SK-N-SH (cell line): ENCODE measurements at regions not wholly inside any gene's neighbourhood (a gene's known extent, or its start where the extent isn't known, plus 50 kb on each side); places are given as distances from the start of the nearest gene placed in this dataset.

ENCODE experiments used
- CTCF ChIA-PET: fragments of 300-600, 350-600 bp; formaldehyde crosslinking; extraction: SDS; loops from one replicate; lab custom pipeline; 2021; lab: Yijun Ruan, JAX
- POLR2A ChIA-PET: fragments of 350-600 bp; sonication (Branson Sonifier 250); formaldehyde crosslinking; extraction: SDS; loops from one replicate; lab custom pipeline; 2020; ENCODE audit warnings: antibody characterized with exemption, inconsistent platforms; lab: Yijun Ruan, JAX
- DNase-seq: peaks from one replicate; pipeline ENCODE4 v3.0.0; 2012
- H2AFZ ChIP-seq: fragments of 200-600 bp; sonication (generic); 2 replicates; pipeline ENCODE4 v1.8.1; 2016; ENCODE audit warnings: antibody characterized with exemption, mild to moderate bottlenecking, low read depth
- H3F3A ChIP-seq: fragments of 200-600 bp; sonication (generic); replicated peaks from 2 replicates; pipeline ENCODE3; 2016; ENCODE audit warnings: antibody characterized with exemption, mild to moderate bottlenecking; ENCODE audit not compliant: insufficient read depth
- H3K27ac ChIP-seq, 2 experiments: fragments of 200-500 bp in 1 of 2; fragments of 200-600 bp in 1 of 2; sonication (Bioruptor generic) in 1 of 2; sonication (generic), shearing (Covaris generic) in 1 of 2; 2 replicates each; pipeline versions ENCODE4 v1.5.1 to v1.6.1; 2014 to 2016; ENCODE audit warnings: low read depth in 2 of 2, inconsistent platforms in 1 of 2, low read length in 1 of 2, mild to moderate bottlenecking in 1 of 2, mixed read lengths in 1 of 2
- H3K27me3 ChIP-seq: fragments of 200-600 bp; sonication (generic), shearing (Covaris generic); 2 replicates; pipeline ENCODE4 v1.6.1; 2016; ENCODE audit warnings: mixed run types; ENCODE audit not compliant: insufficient read depth
- H3K36me3 ChIP-seq, 2 experiments: fragments of 200-500 bp in 1 of 2; fragments of 200-600 bp in 1 of 2; sonication (Bioruptor generic) in 1 of 2; sonication (generic) in 1 of 2; replicated peaks in 1 of 2; 2 replicates each; pipeline versions ENCODE3 to v1.5.1; 2014 to 2016; ENCODE audit warnings: low read length in 1 of 2, mild to moderate bottlenecking in 1 of 2; ENCODE audit not compliant: insufficient read depth in 2 of 2, control insufficient read depth in 1 of 2
- H3K4me1 ChIP-seq, 2 experiments: fragments of 200-500 bp in 1 of 2; fragments of 200-600 bp in 1 of 2; sonication (Bioruptor generic) in 1 of 2; sonication (generic), shearing (Covaris generic) in 1 of 2; 2 replicates each; pipeline versions ENCODE4 v1.5.1 to v1.6.1; 2014 to 2016; ENCODE audit warnings: low read depth in 1 of 2, low read length in 1 of 2, mixed run types in 1 of 2; ENCODE audit not compliant: insufficient read depth in 2 of 2, control insufficient read depth in 1 of 2
- H3K4me2 ChIP-seq: fragments of 200-600 bp; sonication (generic), shearing (Covaris generic); 2 replicates; pipeline ENCODE4 v1.6.1; 2017; ENCODE audit warnings: mixed run types
- H3K4me3 ChIP-seq, 2 experiments: fragments of 200-500 bp in 1 of 2; fragments of 200-600 bp in 1 of 2; sonication (Bioruptor generic) in 1 of 2; sonication (generic), shearing (Covaris generic) in 1 of 2; 2 replicates each; pipeline versions ENCODE4 v1.5.1 to v1.8.1; 2014 to 2016; ENCODE audit warnings: low read depth in 2 of 2, inconsistent platforms in 1 of 2, low read length in 1 of 2, mild to moderate bottlenecking in 1 of 2, mixed read lengths in 1 of 2, moderate library complexity in 1 of 2
- H3K79me2 ChIP-seq: fragments of 200-600 bp; sonication (generic); 2 replicates; pipeline ENCODE4 v1.8.1; 2017; ENCODE audit warnings: mild to moderate bottlenecking; ENCODE audit not compliant: insufficient read depth
- H3K9ac ChIP-seq: fragments of 200-600 bp; sonication (generic); 2 replicates; pipeline ENCODE4 v1.6.1; 2017; ENCODE audit warnings: mixed run types
- H3K9me2 ChIP-seq: fragments of 200-600 bp; sonication (generic); 2 replicates; pipeline ENCODE4 v1.6.1; 2017; ENCODE audit warnings: mixed run types
- H3K9me3 ChIP-seq: fragments of 200-600 bp; sonication (generic); 2 replicates; pipeline ENCODE4 v1.6.1; 2017; ENCODE audit warnings: mixed run types, mild to moderate bottlenecking, moderate library complexity
- H4K20me1 ChIP-seq: fragments of 200-600 bp; sonication (generic); 2 replicates; pipeline ENCODE4 v1.6.1; 2017; ENCODE audit warnings: mild to moderate bottlenecking, mixed run types; ENCODE audit not compliant: insufficient read depth
- FOSL2 ChIP-seq: IDR thresholded peaks from 2 replicates; pipeline ENCODE4 v1.4.0; 2012; ENCODE audit warnings: low read depth, mild to moderate bottlenecking, moderate library complexity, borderline replicate concordance
- FOXM1 ChIP-seq: IDR thresholded peaks from 2 replicates; pipeline ENCODE4 v1.4.0; 2012; ENCODE audit warnings: low read depth, mild to moderate bottlenecking
- GATA2 ChIP-seq: sonication (generic); formaldehyde crosslinking; IDR thresholded peaks from 2 replicates; pipeline ENCODE4 v1.5.0; 2020; ENCODE audit warnings: mild to moderate bottlenecking, missing genetic modification reagents
- MAX ChIP-seq: IDR thresholded peaks from 2 replicates; pipeline ENCODE4 v1.4.0; 2012; ENCODE audit warnings: low read depth
- MEF2A ChIP-seq: IDR thresholded peaks from 2 replicates; pipeline ENCODE4 v1.4.0; 2012; ENCODE audit warnings: low read depth, borderline replicate concordance
- MXI1 ChIP-seq: IDR thresholded peaks from 2 replicates; pipeline ENCODE4 v1.6.1; 2012; ENCODE audit warnings: mild to moderate bottlenecking, low read depth, low read length, improper control_type of control experiment
- NFIC ChIP-seq: IDR thresholded peaks from 2 replicates; pipeline ENCODE4 v1.4.0; 2012; ENCODE audit warnings: borderline replicate concordance
- RXRA ChIP-seq: IDR thresholded peaks from 2 replicates; pipeline ENCODE4 v1.4.0; 2012; ENCODE audit warnings: low read depth, mild to moderate bottlenecking, borderline replicate concordance
- WGBS: methylation state at CpG from one replicate; pipeline ENCODE4 v1.1.6; 2017; ENCODE audit warnings: low lambda C conversion rate; 5-methylcytosine and 5-hydroxymethylcytosine counted together
- TF ChIP-seq, protein P1 (sequence below): IDR thresholded peaks from 2 replicates; pipeline ENCODE4; 2012

GRCh38 chr2:18110222-18110621 is 231.8 kb downstream of the KCNS3 start (continued):
- TF ChIP-seq MXI1 (no peak), GATA2 (no peak), NFIC (no peak), RXRA (no peak), MEF2A (no peak), FOXM1 (no peak)
- TF ChIP-seq, protein P1, sequence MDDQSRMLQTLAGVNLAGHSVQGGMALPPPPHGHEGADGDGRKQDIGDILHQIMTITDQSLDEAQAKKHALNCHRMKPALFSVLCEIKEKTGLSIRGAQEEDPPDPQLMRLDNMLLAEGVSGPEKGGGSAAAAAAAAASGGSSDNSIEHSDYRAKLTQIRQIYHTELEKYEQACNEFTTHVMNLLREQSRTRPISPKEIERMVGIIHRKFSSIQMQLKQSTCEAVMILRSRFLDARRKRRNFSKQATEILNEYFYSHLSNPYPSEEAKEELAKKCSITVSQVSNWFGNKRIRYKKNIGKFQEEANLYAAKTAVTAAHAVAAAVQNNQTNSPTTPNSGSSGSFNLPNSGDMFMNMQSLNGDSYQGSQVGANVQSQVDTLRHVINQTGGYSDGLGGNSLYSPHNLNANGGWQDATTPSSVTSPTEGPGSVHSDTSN: no peak

DNA sequence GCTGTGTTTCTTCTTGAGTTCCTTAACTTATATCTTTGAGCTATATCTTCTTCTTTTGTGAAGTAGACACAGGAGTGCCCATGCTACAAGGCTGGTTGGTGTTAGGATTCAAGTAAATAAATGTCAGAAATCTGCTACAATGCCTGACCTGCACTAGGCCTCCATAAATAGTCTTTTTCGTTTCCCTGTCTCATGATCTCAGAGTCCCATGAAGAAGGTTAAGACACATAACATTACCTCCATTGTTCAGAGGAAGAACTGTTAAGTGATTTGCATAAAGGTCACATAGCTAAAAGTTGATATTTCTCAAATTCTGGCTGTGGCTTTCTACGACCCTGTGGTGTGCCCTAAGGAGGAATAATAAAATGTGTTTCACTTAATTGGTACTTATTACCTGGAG is 228.4 kb downstream of the KCNS3 start:
- Histone ChIP-seq H3K36me3 (no peaks in the 10 kb centered on the region), H2AFZ (no peak overlapping the region), H3K9me3 (no peaks in the 10 kb centered on the region), H4K20me1 (no peaks in the 10 kb centered on the region), H3K4me2 (no peak overlapping the region), H3F3A (no peaks in the 10 kb centered on the region), H3K4me3 (no peak overlapping the region), H3K27me3 (no peaks in the 10 kb centered on the region), H3K27ac (no peak overlapping the region), H3K9me2 (no peaks in the 10 kb centered on the region), H3K4me1 (no peaks in the 10 kb centered on the region; a peak in 2 of 4 replicates), H3K9ac (no peak overlapping the region), H3K79me2 (no peaks in the 10 kb centered on the region)
- ChIA-PET POLR2A (no interaction called here), CTCF (interaction anchor here (0.8 to 1.6 kb wide), 3 partner anchors 10 to 74 kb away, joined by 3 to 7 read pairs (median 3); no protein-coding TSS in a partner anchor)
- no peak for TF ChIP-seq MAX
- TF ChIP-seq, protein P1: no peak
- 7% methylated on average over 2 of the region's 2 CpGs for WGBS
- no peak for DNase-seq

- Histone ChIP-seq H3K79me2 (no peaks in the 10 kb centered on the region), H3K4me3 (no peak overlapping the region), H3K36me3 (no peaks in the 10 kb centered on the region), H3K9me3 (no peaks in the 10 kb centered on the region), H3F3A (no peaks in the 10 kb centered on the region), H3K27ac (no peak overlapping the region), H3K9me2 (no peaks in the 10 kb centered on the region), H3K4me2 (no peak overlapping the region), H3K9ac (no peak overlapping the region), H2AFZ (no peak overlapping the region), H4K20me1 (no peaks in the 10 kb centered on the region), H3K4me1 (no peaks in the 10 kb centered on the region; a peak in 2 of 4 replicates), H3K27me3 (no peaks in the 10 kb centered on the region)
- no peak for TF ChIP-seq FOSL2
- CTCF ChIA-PET: interaction anchor here (0.8 to 1.6 kb wide), 3 partner anchors 11 to 75 kb away, joined by 3 to 7 read pairs (median 3); no protein-coding TSS in a partner anchor
- POLR2A ChIA-PET: no interaction called here
- no peak for DNase-seq
- 0% methylated on average over 1 of the region's 1 CpG for WGBS
Measured at GRCh38 chr2:18105929-18106328, 227.5 kb downstream of the KCNS3 start.
